RWPE2 (cell line): ENCODE measurements at regions not wholly inside any gene's neighbourhood (a gene's known extent, or its start where the extent isn't known, plus 50 kb on each side); places are given as distances from the start of the nearest gene placed in this dataset.
"Not testable (repeated sequence)": the region's sequence is repeated elsewhere in the genome, so short reads cannot be mapped to it uniquely, and the experiment has no call there.

Experiments
- ATAC-seq: fragments of 200-7000 bp; cut with Tn5 transposase; 3 replicates; pipeline ENCODE4 v1.9.1; 2021; ENCODE audit warnings: low read depth
- DNase-seq: peaks from one replicate; pipeline ENCODE4 v3.0.0-alpha.2; 2020; ENCODE audit warnings: low spot score
- H3K27ac ChIP-seq: fragments of 450-650 bp; 2 replicates; pipeline ENCODE4 v1.5.1; 2017; ENCODE audit warnings: mild to moderate bottlenecking; ENCODE audit not compliant: poor library complexity, severe bottlenecking
- H3K27me3 ChIP-seq: fragments of 250-450 bp; sonication (Bioruptor Pico); 2 replicates; pipeline ENCODE4 v1.5.1; 2021; ENCODE audit warnings: mild to moderate bottlenecking, moderate library complexity; ENCODE audit not compliant: insufficient read depth, poor library complexity, severe bottlenecking
- H3K36me3 ChIP-seq: fragments of 250-450 bp; sonication (Bioruptor Pico); 2 replicates; pipeline ENCODE4 v1.5.1; 2020; ENCODE audit warnings: low read depth, mild to moderate bottlenecking, moderate library complexity
- H3K4me1 ChIP-seq: fragments of 250-450 bp; sonication (Bioruptor Pico); 2 replicates; pipeline ENCODE4 v1.5.1; 2021; ENCODE audit warnings: mild to moderate bottlenecking, moderate library complexity; ENCODE audit not compliant: insufficient read depth, poor library complexity, severe bottlenecking
- H3K4me3 ChIP-seq: fragments of 250-450 bp; sonication (Bioruptor Pico); 2 replicates; pipeline ENCODE4 v1.5.1; 2021; ENCODE audit warnings: mild to moderate bottlenecking, moderate library complexity; ENCODE audit not compliant: severe bottlenecking
- H3K9me3 ChIP-seq: fragments of 250-450 bp; sonication (Bioruptor Pico); 2 replicates; pipeline ENCODE4 v1.5.1; 2021; ENCODE audit warnings: mild to moderate bottlenecking, moderate library complexity; ENCODE audit not compliant: severe bottlenecking
- CTCF ChIP-seq: fragments of 450-650 bp; IDR thresholded peaks from one replicate; pipeline ENCODE4 v1.5.1; 2017; ENCODE audit warnings: mild to moderate bottlenecking, moderate library complexity; ENCODE audit not compliant: poor library complexity, severe bottlenecking

- ATAC-seq, H3K4me1 ChIP-seq, H3K4me3 ChIP-seq, DNase-seq, H3K27ac ChIP-seq, H3K27me3 ChIP-seq, H3K36me3 ChIP-seq, H3K9me3 ChIP-seq: not testable (repeated sequence)
Measured at GRCh38 chr13:52565324-52565723, 76.9 kb upstream of the HNRNPA1L2 start.

- peak; percentile 99 for ATAC-seq
- not testable (repeated sequence) for H3K27ac ChIP-seq, DNase-seq, H3K27me3 ChIP-seq, H3K9me3 ChIP-seq, H3K36me3 ChIP-seq, H3K4me3 ChIP-seq, H3K4me1 ChIP-seq
- peak; percentile 51 for TF ChIP-seq CTCF
Measured at GRCh38 chr13:52569904-52570602, 72.2 kb upstream of the HNRNPA1L2 start.

- DNase-seq, H3K4me3 ChIP-seq, ATAC-seq, H3K27ac ChIP-seq, H3K36me3 ChIP-seq, H3K27me3 ChIP-seq, H3K4me1 ChIP-seq, H3K9me3 ChIP-seq: not testable (repeated sequence)
Measured at GRCh38 chr13:52571163-52571562, 71.1 kb upstream of the HNRNPA1L2 start.

- not testable (repeated sequence) for H3K4me3 ChIP-seq, H3K27ac ChIP-seq, H3K4me1 ChIP-seq, ATAC-seq, H3K9me3 ChIP-seq, H3K36me3 ChIP-seq, DNase-seq, H3K27me3 ChIP-seq
Measured at GRCh38 chr13:52582962-52583361, 59.3 kb upstream of the HNRNPA1L2 start.
